A549 (cell line): ENCODE measurements at regions not wholly inside any gene's neighbourhood (a gene's known extent, or its start where the extent isn't known, plus 50 kb on each side); places are given as distances from the start of the nearest gene placed in this dataset.

Source experiments
- EP300 ChIP-seq, 2 experiments: fragments of >200 bp; sonication (Bioruptor Twin); formaldehyde crosslinking; IDR thresholded peaks; 2 replicates in 1 of 2; 3 replicates in 1 of 2; pipeline ENCODE4 v1.6.1; 2016 to 2017
- POLR2A ChIP-seq: IDR thresholded peaks from 2 replicates; pipeline ENCODE4 v1.6.1; 2012; ENCODE audit warnings: mild to moderate bottlenecking, low read length
- SMC3 ChIP-seq: fragments of >200 bp; sonication (Bioruptor Twin); formaldehyde crosslinking; IDR thresholded peaks from 3 replicates; pipeline ENCODE4 v1.6.1; 2018; ENCODE audit warnings: inconsistent platforms
- TF ChIP-seq, protein P1 (sequence below): fragments of >200 bp; sonication (Bioruptor Twin); formaldehyde crosslinking; IDR thresholded peaks from 3 replicates; pipeline ENCODE4 v1.5.1; 2016
- TF ChIP-seq, protein P2 (sequence below): IDR thresholded peaks from 2 replicates; pipeline ENCODE4 v1.6.1; 2012; ENCODE audit warnings: low read depth, borderline replicate concordance

DNA sequence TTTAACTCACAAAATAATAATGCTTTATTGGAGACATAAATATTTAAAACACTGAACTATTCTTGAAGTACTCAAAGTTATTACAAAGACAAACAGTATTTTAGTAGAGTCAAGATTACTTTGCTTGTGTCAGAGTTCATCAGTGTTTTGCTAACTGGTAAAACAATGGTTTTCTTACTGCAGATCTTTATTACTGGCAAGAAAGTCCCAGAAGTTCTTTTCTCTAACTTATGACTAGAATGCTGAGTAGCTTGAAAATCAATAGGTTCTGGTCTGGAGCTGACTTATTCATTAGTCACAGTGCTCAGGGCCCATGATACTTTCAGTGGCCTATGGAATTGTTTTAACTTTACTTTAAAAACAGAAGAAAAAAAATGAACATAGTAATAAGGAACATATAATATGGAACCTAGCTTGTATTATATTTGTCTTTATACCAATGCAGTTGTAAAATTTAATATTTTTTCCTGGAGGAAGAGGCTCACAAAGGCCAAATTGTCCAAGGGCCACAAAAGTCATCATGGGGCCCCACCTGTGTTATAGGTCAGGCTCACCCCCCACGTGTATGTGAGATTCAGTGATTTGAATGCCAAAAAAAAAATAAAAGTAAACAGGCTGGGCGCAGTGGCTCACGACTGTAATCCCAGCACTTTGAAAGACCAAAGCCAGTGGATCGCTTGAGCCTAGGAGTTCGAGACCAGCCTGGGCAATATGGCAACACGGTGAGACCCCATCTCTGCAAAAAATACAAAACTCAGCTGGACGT, 53.3 kb downstream of the PLEKHG1 start:
- TF ChIP-seq, protein P1, sequence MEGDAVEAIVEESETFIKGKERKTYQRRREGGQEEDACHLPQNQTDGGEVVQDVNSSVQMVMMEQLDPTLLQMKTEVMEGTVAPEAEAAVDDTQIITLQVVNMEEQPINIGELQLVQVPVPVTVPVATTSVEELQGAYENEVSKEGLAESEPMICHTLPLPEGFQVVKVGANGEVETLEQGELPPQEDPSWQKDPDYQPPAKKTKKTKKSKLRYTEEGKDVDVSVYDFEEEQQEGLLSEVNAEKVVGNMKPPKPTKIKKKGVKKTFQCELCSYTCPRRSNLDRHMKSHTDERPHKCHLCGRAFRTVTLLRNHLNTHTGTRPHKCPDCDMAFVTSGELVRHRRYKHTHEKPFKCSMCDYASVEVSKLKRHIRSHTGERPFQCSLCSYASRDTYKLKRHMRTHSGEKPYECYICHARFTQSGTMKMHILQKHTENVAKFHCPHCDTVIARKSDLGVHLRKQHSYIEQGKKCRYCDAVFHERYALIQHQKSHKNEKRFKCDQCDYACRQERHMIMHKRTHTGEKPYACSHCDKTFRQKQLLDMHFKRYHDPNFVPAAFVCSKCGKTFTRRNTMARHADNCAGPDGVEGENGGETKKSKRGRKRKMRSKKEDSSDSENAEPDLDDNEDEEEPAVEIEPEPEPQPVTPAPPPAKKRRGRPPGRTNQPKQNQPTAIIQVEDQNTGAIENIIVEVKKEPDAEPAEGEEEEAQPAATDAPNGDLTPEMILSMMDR = no peak
- no peak for TF ChIP-seq POLR2A
- TF ChIP-seq, protein P2, sequence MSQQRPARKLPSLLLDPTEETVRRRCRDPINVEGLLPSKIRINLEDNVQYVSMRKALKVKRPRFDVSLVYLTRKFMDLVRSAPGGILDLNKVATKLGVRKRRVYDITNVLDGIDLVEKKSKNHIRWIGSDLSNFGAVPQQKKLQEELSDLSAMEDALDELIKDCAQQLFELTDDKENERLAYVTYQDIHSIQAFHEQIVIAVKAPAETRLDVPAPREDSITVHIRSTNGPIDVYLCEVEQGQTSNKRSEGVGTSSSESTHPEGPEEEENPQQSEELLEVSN = no peak
- TF ChIP-seq SMC3 = no peak
- TF ChIP-seq EP300 (IDR thresholded peaks at IDR 0.05) = no peak
